ENCODE measurements at regions not wholly inside any gene's neighbourhood (a gene's known extent, or its start where the extent isn't known, plus 50 kb on each side); places are given as distances from the start of the nearest gene placed in this dataset.

GRCh38 chr14:38063711-38064320 lies 143.9 kb upstream of the SSTR1 start:
- no peak for DNase-seq
- in situ Hi-C loops (cut with MboI; ENCODE audit: low pct_unique_long_range_greater_than_20kb, low sequenced_read_pairs): no loop called here

GRCh38 chr14:38065106-38065762 lies 142.5 kb upstream of the SSTR1 start:
- in situ Hi-C loops (cut with MboI; ENCODE audit: low pct_unique_long_range_greater_than_20kb, low sequenced_read_pairs): no loop called here
- DNase-seq: no peak

DNA sequence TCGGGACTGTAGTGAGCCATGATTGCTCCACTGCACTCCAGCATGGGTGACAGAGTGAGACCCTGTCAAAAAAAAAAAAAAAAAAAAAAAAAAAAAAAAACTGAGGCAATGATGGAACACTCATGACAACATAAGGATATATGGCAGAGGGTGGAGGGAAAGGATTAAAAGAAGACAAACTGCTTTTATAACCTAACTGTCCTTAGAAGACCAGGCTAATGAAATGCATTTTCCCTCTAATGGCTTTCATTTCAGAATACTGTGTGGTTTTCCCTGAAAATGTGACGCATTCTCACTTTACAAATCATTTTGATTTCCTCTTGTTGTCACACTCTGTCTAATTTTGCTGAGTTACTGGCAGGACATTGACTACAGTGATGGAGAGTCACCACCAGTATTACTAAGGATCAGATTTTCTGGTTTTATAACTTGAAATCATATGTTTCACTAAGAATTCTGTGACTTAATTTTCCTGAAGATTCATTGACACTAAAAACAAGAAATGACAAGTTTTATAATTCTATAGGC lies 137.6 kb upstream of the SSTR1 start:
- no peak for DNase-seq
- in situ Hi-C loops (cut with MboI; ENCODE audit: low pct_unique_long_range_greater_than_20kb, low sequenced_read_pairs): no loop called here

DNA sequence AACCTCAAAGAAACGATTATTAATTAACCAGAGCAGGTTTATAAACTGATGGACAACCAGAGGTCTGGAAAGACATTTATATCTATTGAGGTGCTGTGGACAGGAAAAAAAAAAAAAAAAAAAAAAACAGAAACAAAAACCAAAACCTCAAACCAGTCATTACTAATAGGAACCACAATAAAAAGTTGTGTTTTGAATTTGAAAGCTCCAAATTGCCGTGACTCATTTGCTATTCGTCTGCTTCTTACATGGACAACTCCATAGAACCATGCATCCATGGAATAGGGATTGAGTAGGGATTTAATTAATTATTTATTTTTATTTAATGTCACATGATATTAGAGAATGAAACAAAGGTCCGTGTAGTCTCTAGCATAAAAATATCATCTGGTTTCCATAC lies 134.1 kb upstream of the SSTR1 start:
- in situ Hi-C loops (cut with MboI; ENCODE audit: low pct_unique_long_range_greater_than_20kb, low sequenced_read_pairs): no loop called here
- no peak for DNase-seq

DNA sequence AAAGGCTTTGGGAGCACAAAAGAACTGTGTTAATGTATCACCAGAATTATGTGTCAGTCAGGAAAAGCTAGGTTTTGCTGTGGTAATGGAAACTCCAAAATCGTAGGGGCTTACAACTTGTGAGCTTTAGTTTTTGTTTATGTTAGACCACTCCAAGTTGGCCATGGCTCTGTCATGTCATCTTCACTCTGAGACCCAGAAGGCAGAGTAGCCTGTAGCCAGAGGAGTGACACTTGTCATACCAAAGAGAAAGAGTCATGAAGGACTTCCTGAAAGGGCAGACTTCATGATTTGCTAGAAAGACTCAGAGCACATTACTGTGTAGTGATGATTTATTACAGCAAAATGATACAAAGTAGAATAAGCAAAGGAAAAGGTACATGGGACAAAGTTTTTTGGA lies 133.6 kb upstream of the SSTR1 start:
- no peak for DNase-seq
- in situ Hi-C loops (cut with MboI; ENCODE audit: low pct_unique_long_range_greater_than_20kb, low sequenced_read_pairs): no loop called here

DNA sequence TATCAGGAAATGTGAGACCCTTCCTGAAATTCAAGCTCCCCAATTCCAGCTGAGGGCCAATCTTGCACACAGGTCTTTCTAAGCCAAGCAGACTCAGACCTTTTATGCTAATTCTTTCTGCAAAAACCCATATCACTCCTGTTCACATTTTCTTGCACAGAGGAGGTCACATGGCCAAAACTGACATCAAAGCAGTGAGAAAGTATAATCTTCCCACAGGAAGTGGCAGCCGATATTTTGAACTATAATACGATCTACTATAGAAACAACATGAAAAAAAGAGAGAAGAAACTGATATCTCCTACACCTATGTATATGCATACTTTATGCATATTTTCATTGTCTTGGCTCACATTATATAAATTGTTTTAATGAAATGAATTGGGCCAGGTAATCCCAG lies 132.9 kb upstream of the SSTR1 start:
- no peak for DNase-seq
- in situ Hi-C loops (cut with MboI; ENCODE audit: low pct_unique_long_range_greater_than_20kb, low sequenced_read_pairs): no loop called here

DNA sequence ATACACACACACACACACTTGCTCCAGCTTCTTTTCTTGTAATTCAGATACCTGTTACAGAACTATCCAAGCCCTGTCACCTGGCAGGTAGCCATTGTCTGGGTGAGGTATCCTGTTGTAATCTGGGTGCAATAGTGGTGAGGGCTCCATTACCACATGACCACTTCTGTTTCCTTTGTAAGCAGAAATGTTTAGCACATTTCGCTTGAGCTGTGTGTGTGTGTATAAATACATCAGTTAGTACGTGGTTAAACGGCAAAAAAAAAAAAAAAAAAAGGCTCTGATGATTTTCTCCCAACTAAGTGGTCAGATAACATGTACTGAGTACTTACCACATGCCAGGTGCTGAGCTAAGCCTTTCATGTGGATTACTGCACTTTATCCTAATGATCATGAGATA lies 129.3 kb upstream of the SSTR1 start:
- DNase-seq: no peak
- in situ Hi-C loops (cut with MboI; ENCODE audit: low pct_unique_long_range_greater_than_20kb, low sequenced_read_pairs): no loop called here

- DNase-seq: no peak
- in situ Hi-C loops (cut with MboI; ENCODE audit: low pct_unique_long_range_greater_than_20kb, low sequenced_read_pairs): no loop called here
Observed at GRCh38 chr14:38079268-38079667, 128.4 kb upstream of the SSTR1 start.

DNA sequence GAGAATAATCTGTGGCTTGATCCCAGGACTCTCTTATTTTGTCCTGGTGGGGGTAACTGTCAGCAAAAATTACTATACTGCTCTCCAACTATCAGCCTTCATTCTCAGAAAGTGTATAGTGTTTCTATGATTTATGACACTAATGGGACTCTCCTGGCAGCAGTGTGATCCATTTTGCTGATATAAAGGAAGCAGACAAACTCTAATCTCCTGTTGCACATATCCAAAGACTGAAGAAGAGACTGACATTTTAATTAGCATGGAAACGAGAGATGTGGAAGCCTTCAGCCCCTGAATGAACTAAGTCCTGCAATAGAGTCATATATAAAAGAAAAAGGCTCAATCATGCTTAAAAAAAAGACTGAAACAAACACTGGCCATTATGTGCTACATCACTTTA lies 127.8 kb upstream of the SSTR1 start:
- in situ Hi-C loops (cut with MboI; ENCODE audit: low pct_unique_long_range_greater_than_20kb, low sequenced_read_pairs): no loop called here
- DNase-seq: no peak

GRCh38 chr14:38080696-38081095 lies 127.0 kb upstream of the SSTR1 start:
- no peak for DNase-seq
- in situ Hi-C loops (cut with MboI; ENCODE audit: low pct_unique_long_range_greater_than_20kb, low sequenced_read_pairs): no loop called here

DNA sequence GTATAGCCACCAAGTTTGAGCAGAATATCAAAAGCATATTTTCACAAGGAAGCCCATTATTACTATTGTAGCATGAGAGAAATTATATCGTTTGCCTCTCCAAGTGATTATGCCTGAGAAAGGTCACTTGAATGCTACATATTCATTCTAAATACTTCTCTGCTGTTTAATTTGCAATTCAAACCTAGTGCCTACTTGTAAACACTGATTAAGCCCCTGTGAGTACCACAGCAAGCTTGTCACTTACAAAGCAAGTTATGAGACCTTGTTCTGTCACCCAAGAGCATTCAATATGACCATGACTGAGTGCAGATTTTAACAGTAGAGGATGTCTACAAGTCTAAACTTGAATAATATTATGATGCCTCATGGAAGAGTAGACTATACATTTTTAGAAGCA lies 124.7 kb upstream of the SSTR1 start:
- in situ Hi-C loops (cut with MboI; ENCODE audit: low pct_unique_long_range_greater_than_20kb, low sequenced_read_pairs): no loop called here
- DNase-seq: no peak

DNA sequence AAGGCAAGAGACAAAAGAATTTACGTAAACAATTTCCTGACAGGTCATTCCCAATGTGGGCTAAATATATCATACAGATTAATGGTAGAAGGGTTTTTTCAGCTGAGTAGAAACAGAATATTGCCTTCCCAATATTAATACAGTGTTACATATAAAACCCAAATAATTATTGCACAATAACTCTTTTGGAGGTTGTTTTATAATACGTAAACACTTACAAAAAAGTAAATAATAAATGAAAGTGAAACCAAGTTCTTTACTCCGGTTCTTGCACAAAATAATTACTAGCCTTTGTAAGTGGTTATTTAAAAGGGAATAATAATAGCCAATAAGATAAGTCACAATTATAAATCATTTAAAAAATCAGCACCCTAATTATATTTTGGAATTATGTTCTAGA lies 118.6 kb upstream of the SSTR1 start:
- in situ Hi-C loops (cut with MboI; ENCODE audit: low pct_unique_long_range_greater_than_20kb, low sequenced_read_pairs): no loop called here
- no peak for DNase-seq

- DNase-seq: no peak
- in situ Hi-C loops (cut with MboI; ENCODE audit: low pct_unique_long_range_greater_than_20kb, low sequenced_read_pairs): no loop called here
Observed at GRCh38 chr14:38090506-38090905, 117.2 kb upstream of the SSTR1 start.

- in situ Hi-C loops (cut with MboI; ENCODE audit: low pct_unique_long_range_greater_than_20kb, low sequenced_read_pairs): no loop called here
- no peak for DNase-seq
Observed at GRCh38 chr14:38098074-38098836, 109.4 kb upstream of the SSTR1 start.

DNA sequence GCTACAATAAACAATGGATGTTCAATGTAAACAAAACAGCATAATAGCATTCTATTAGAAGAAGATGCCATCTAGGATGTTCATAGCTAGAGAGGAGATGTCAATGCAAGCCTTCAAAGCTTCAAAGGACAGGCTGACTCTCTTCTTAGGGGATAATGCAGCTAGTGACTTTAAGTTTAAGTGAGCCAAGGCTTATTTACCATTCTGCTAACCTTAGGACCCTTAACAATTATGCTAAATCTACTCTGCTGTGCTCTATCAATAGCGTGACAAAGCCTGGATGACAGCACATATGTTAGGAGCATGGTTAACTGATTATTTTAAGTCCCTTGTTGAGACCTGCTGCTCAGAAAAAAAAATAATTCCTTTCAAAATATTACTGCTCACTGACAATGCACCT lies 106.0 kb upstream of the SSTR1 start:
- in situ Hi-C loops (cut with MboI; ENCODE audit: low pct_unique_long_range_greater_than_20kb, low sequenced_read_pairs): no loop called here
- DNase-seq: no peak

DNA sequence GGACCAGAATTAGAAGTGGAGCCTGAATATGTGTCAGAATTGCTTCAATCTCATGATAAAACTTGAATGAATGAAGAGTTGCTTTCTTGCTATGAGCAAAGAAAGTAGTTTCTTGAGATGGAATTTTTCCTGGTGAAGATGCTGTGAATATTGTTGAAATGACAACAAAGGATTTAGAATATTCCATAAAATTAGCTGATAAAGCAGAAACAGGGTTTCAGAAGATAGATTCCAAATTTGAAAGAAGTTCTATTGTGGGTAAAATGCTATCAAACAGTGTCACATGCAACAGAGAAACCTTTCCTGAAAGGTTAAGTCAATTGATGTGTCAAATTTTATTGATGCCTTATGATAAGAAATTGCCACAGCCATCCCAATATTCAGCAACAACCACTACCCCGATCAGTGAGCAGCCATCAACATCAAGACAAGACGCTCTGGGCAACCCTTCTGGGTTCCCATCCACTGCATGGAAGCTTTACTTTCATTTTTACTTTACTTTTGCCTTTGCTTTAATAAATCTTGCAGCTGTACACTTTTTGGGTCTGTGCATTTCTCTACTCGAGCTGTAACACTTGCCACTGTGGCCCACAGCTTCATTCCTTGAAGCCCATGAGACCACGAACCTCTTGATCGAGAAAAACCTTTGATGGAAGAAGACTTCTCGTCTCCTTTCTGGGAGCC lies 104.0 kb upstream of the SSTR1 start:
- DNase-seq: no peak
- in situ Hi-C loops (cut with MboI; ENCODE audit: low pct_unique_long_range_greater_than_20kb, low sequenced_read_pairs): no loop called here

DNA sequence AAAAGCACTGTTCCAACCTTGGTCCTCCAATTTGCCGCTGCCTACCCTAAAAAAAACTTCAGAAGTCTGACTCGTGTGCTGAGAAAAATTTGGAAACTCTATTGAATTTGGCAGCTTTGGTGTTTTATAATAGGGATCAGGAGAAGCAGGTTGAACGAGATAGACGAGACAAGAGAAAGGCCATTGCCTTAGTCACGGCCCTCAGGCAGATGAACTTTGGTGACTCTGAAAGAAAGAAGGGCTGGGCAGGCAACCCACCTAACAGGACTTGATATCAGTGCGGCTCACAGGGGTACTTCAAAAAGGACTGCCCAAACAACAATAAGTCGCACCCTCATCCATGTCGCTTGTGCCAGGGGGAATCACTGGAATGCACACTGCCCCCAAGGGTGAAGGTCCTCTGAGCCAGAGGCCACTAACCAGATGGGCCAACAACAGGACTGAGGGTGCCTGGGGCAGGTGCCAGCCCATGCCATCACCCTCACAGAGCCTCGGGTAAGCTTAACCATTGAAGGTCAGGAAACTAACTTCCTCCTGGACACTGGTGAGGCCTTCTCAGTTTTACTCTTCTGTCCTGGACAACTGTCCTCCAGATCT lies 102.5 kb upstream of the SSTR1 start:
- DNase-seq: no peak

GRCh38 chr14:38107216-38107631 lies 100.5 kb upstream of the SSTR1 start:
- in situ Hi-C loops (cut with MboI; ENCODE audit: low pct_unique_long_range_greater_than_20kb, low sequenced_read_pairs): no loop called here
- no peak for DNase-seq

More for the DNA sequence above, 102.5 kb upstream of the SSTR1 start:
- in situ Hi-C loops (cut with MboI; ENCODE audit: low pct_unique_long_range_greater_than_20kb, low sequenced_read_pairs): no loop called here

GRCh38 chr14:38108681-38109080 lies 99.0 kb upstream of the SSTR1 start:
- no peak for DNase-seq
- in situ Hi-C loops (cut with MboI; ENCODE audit: low pct_unique_long_range_greater_than_20kb, low sequenced_read_pairs): no loop called here

All from KBM-7 (cell line).